Fibroblast of skin of right biceps (primary cell): ENCODE measurements at regions not wholly inside any gene's neighbourhood (a gene's known extent, or its start where the extent isn't known, plus 50 kb on each side); places are given as distances from the start of the nearest gene placed in this dataset.

Experiments
- DNase-seq: peaks from one replicate; pipeline ENCODE4 v3.0.0-alpha.2; 2013

- DNase-seq: no peak
Measured at GRCh38 chr14:42683707-42684106, 1077.0 kb downstream of the LRFN5 start.

GRCh38 chr14:42676636-42677035, 1070.0 kb downstream of the LRFN5 start:
- no peak for DNase-seq

GRCh38 chr14:42673963-42674362, 1067.3 kb downstream of the LRFN5 start:
- DNase-seq: no peak

GRCh38 chr14:42671636-42672035, 1065.0 kb downstream of the LRFN5 start:
- no peak for DNase-seq

GRCh38 chr14:42665083-42665482, 1058.4 kb downstream of the LRFN5 start:
- no peak for DNase-seq

GRCh38 chr14:42664190-42664589, 1057.5 kb downstream of the LRFN5 start:
- DNase-seq: no peak

GRCh38 chr14:42654707-42655106, 1048.0 kb downstream of the LRFN5 start:
- no peak for DNase-seq

GRCh38 chr14:42642787-42643186, 1036.1 kb downstream of the LRFN5 start:
- DNase-seq: no peak

- DNase-seq: no peak
Measured at GRCh38 chr14:42633504-42634095, 1026.9 kb downstream of the LRFN5 start.

GRCh38 chr14:42629553-42629952, 1022.9 kb downstream of the LRFN5 start:
- no peak for DNase-seq

GRCh38 chr14:42628602-42629001, 1021.9 kb downstream of the LRFN5 start:
- DNase-seq: no peak

GRCh38 chr14:42626986-42627385, 1020.3 kb downstream of the LRFN5 start:
- DNase-seq: no peak

GRCh38 chr14:42624980-42625761, 1018.5 kb downstream of the LRFN5 start:
- DNase-seq: no peak

- no peak for DNase-seq
Measured at GRCh38 chr14:42617005-42617404, 1010.3 kb downstream of the LRFN5 start.

GRCh38 chr14:42606839-42607238, 1000.2 kb downstream of the LRFN5 start:
- no peak for DNase-seq

GRCh38 chr14:42602336-42602845, 995.7 kb downstream of the LRFN5 start:
- DNase-seq: no peak

- DNase-seq: no peak
Measured at GRCh38 chr14:42572032-42572431, 965.4 kb downstream of the LRFN5 start.

GRCh38 chr14:42569227-42569626, 962.6 kb downstream of the LRFN5 start:
- DNase-seq: no peak

- DNase-seq: no peak
Measured at GRCh38 chr14:42565556-42565955, 958.9 kb downstream of the LRFN5 start.

GRCh38 chr14:42563313-42563712, 956.6 kb downstream of the LRFN5 start:
- DNase-seq: no peak

- DNase-seq: no peak
Measured at GRCh38 chr14:42556551-42556950, 949.9 kb downstream of the LRFN5 start.

GRCh38 chr14:42555365-42555764, 948.7 kb downstream of the LRFN5 start:
- no peak for DNase-seq

- DNase-seq: no peak
Measured at GRCh38 chr14:42554091-42554490, 947.4 kb downstream of the LRFN5 start.

- DNase-seq: no peak
Measured at GRCh38 chr14:42550310-42550709, 943.6 kb downstream of the LRFN5 start.

GRCh38 chr14:42548349-42548748, 941.7 kb downstream of the LRFN5 start:
- DNase-seq: no peak
